HepG2 (cell line): ENCODE measurements at regions not wholly inside any gene's neighbourhood (a gene's known extent, or its start where the extent isn't known, plus 50 kb on each side); places are given as distances from the start of the nearest gene placed in this dataset.

Experiments used
- ATF2 ChIP-seq: sonication (generic); formaldehyde crosslinking; IDR thresholded peaks from 2 replicates; pipeline ENCODE4 v1.4.0; 2020; ENCODE audit warnings: missing genetic modification reagents
- CEBPZ ChIP-seq: IDR thresholded peaks from 2 replicates; pipeline ENCODE4 v1.6.1; 2012; ENCODE audit warnings: low read length, improper control_type of control experiment
- HNRNPH1 ChIP-seq: fragments of 200-400 bp; formaldehyde crosslinking; optimal IDR thresholded peaks from 2 replicates; pipeline ENCODE3; 2017; ENCODE audit warnings: mild to moderate bottlenecking, low read depth, low read length
- RAD21 ChIP-seq: fragments of 450-650 bp; formaldehyde crosslinking; IDR thresholded peaks from 2 replicates; pipeline ENCODE4 v1.5.0; 2020; ENCODE audit warnings: mild to moderate bottlenecking
- REPIN1 ChIP-seq: sonication (generic); formaldehyde crosslinking; IDR thresholded peaks from 2 replicates; pipeline ENCODE4 v1.8.0; 2022; ENCODE audit warnings: missing genetic modification reagents, low read depth, mild to moderate bottlenecking, borderline replicate concordance
- TEAD2 ChIP-seq: sonication (generic); formaldehyde crosslinking; IDR thresholded peaks from 2 replicates; pipeline ENCODE4 v1.9.0; 2021; ENCODE audit warnings: missing genetic modification reagents
- ZBTB25 ChIP-seq: IDR thresholded peaks from 2 replicates; pipeline ENCODE4 v1.6.1; 2018; ENCODE audit warnings: missing genetic modification reagents
- ZNF546 ChIP-seq: sonication (generic); formaldehyde crosslinking; conservative IDR thresholded peaks from 2 replicates; pipeline ENCODE4 v1.8.1; 2023; ENCODE audit warnings: mild to moderate bottlenecking, missing genetic modification reagents
- ZNF660 ChIP-seq: sonication (generic); formaldehyde crosslinking; IDR thresholded peaks from 2 replicates; pipeline ENCODE4 v1.5.1; 2020; ENCODE audit warnings: mild to moderate bottlenecking, low read depth, missing genetic modification reagents, borderline replicate concordance
- ZNF747 ChIP-seq: sonication (generic); formaldehyde crosslinking; IDR thresholded peaks from 2 replicates; pipeline ENCODE4 v1.8.1; 2023; ENCODE audit warnings: missing genetic modification reagents, mild to moderate bottlenecking, borderline replicate concordance
- ZNF850 ChIP-seq: sonication (generic); formaldehyde crosslinking; conservative IDR thresholded peaks from 2 replicates; pipeline ENCODE4 v1.9.0; 2021; ENCODE audit warnings: mild to moderate bottlenecking, missing genetic modification reagents
- TF ChIP-seq, protein P1 (sequence below): sonication (generic); formaldehyde crosslinking; IDR thresholded peaks from 2 replicates; pipeline ENCODE4 v1.5.0; 2020; ENCODE audit warnings: mild to moderate bottlenecking, missing genetic modification reagents, moderate library complexity

GRCh38 chr3:34200576-34200975 is 402.1 kb downstream of the PDCD6IP start:
- TF ChIP-seq HNRNPH1 = no peak
- TF ChIP-seq ZNF747 (CRISPR knock-in tag) = no peak
- TF ChIP-seq ZNF850 (CRISPR knock-in tag) = no peak
- TF ChIP-seq, protein P1, sequence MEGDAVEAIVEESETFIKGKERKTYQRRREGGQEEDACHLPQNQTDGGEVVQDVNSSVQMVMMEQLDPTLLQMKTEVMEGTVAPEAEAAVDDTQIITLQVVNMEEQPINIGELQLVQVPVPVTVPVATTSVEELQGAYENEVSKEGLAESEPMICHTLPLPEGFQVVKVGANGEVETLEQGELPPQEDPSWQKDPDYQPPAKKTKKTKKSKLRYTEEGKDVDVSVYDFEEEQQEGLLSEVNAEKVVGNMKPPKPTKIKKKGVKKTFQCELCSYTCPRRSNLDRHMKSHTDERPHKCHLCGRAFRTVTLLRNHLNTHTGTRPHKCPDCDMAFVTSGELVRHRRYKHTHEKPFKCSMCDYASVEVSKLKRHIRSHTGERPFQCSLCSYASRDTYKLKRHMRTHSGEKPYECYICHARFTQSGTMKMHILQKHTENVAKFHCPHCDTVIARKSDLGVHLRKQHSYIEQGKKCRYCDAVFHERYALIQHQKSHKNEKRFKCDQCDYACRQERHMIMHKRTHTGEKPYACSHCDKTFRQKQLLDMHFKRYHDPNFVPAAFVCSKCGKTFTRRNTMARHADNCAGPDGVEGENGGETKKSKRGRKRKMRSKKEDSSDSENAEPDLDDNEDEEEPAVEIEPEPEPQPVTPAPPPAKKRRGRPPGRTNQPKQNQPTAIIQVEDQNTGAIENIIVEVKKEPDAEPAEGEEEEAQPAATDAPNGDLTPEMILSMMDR (CRISPR knock-in tag) = no peak
- TF ChIP-seq ZNF660 = no peak
- TF ChIP-seq ATF2 (CRISPR knock-in tag) = no peak
- no peak for TF ChIP-seq ZNF546 (CRISPR knock-in tag)
- no peak for TF ChIP-seq RAD21
- TF ChIP-seq ZBTB25 (CRISPR knock-in tag) = no peak
- no peak for TF ChIP-seq REPIN1 (CRISPR knock-in tag)
- no peak for TF ChIP-seq TEAD2 (CRISPR knock-in tag)
- TF ChIP-seq CEBPZ = no peak
